Stimulated activated naive CD4-positive, alpha-beta T cell treated with Interleukin-2 at 50 U/mL for 16 hours (primary cell): ENCODE measurements at regions not wholly inside any gene's neighbourhood (a gene's known extent, or its start where the extent isn't known, plus 50 kb on each side); places are given as distances from the start of the nearest gene placed in this dataset.
"Not testable (repeated sequence)": the region's sequence is repeated elsewhere in the genome, so short reads cannot be mapped to it uniquely, and the experiment has no call there.

ENCODE experiments used
- DNase-seq: peaks from one replicate; lab custom pipeline; 2025; lab: John Stamatoyannopoulos, UW

- DNase-seq = no peak
Observed at GRCh38 chr6:53446151-53446550, 97.4 kb upstream of the ELOVL5 start.

DNA sequence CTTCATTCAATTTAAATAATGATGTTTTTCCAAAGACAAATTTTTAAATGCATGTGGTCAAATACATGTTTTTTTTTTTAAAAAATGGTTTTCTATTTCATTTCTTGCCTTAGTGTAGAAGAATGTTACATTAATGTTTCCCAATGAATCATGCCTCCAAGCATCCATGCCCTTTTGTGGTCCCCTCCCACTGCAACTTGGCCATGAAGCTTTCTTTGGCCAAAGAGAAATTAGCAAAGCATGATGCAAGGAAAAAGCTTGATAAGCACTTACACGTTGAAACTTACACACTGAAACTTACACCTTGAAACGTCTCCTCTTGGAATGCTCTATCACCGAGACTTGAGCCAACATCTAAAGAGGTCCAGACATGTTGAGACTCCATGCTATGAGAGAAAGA is 93.0 kb upstream of the ELOVL5 start:
- no peak for DNase-seq

GRCh38 chr6:53441035-53441493 is 92.3 kb upstream of the ELOVL5 start:
- no peak for DNase-seq

DNA sequence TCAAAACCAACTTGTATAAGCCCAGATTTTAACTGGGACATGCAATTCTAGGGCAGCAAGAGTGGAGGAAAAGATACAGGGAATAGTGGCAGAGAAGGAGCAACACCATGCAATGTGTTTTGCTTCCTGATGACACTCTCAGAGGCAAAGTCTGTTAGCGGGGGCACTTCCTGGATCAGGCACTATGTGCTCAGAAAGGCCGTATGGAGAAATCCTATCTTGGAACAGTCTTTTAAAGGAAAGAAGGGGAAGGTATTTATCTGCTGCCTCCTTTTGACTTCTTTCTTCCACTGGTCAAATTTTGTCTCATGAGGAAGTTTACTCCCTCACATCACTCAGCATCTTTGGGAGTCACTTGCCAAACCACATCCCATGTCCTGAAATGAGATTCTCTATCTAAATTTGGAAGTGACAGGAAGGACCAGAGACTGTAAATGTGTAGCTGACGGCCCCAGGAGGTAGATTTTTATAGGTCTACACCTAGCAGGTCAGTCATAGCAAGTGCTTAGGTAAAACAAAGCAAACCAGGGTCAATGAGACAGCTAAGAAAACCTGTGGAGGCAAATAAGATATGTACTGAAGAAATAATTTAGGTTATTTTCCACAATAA is 91.7 kb upstream of the ELOVL5 start:
- no peak for DNase-seq

- no peak for DNase-seq
Observed at GRCh38 chr6:53439556-53439955, 90.8 kb upstream of the ELOVL5 start.

DNA sequence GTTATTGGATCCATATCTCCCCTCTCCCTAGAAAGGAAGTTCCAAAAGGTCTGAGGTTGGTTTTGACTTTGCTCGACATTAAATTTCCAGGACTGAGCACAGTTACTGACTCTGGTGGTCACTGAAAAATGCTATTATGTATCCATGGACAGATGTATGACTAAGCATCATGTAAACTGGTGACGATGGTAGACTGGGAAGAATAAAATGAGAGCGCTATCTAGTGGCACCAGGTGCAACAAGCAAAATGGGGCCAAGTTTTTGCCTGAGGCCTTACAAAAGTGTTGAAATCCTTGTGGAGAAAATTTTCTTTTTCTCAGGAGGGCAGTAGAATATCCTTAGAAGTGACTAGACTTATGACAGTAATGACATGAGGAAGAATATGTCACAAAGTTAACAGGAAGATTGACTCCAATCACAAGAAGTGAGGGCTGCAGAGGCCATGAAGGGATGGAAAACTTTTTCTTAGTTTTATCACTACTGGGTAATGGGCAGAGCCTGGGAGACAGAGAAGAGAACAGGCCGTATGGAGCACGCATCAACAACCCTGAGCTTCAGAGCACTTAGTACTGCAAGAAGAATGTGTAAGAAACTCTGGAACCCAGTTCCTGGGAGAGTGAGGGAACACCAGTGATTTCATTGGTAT is 88.9 kb upstream of the ELOVL5 start:
- no peak for DNase-seq

- DNase-seq = no peak
Observed at GRCh38 chr6:53436526-53437303, 88.0 kb upstream of the ELOVL5 start.

- no peak for DNase-seq
Observed at GRCh38 chr6:53433951-53434285, 85.2 kb upstream of the ELOVL5 start.

DNA sequence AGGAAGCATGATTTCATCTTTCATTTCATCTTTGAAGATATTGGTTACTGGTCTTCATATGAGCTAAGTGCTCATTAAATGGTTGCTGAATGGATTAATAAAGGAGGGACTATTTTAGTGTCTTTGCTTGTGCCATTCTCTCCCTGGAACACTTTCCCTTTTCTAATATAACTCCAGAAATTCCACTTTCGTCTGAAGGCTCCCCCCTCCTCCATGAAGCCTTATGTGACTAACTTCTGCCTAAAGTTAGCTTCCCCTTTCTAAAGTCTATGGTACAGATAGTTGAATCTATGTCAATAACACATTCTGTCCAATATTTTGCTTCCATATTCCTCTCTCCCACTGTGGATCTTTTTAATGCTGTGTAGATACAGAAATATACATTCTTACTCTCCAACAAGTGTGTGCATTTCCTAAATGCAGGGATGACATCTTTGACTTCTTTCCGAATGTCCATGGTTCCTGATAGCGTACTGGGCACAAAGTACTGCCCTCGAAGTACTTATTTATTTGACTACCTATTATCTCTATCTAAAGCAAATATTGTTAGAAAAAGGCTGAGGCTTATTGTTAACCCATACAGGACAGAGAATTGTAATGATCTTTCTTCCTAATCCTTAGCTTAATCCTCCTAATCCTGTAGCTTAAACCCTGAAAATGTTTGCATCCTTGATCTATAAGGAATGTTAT is 84.7 kb upstream of the ELOVL5 start:
- no peak for DNase-seq

DNA sequence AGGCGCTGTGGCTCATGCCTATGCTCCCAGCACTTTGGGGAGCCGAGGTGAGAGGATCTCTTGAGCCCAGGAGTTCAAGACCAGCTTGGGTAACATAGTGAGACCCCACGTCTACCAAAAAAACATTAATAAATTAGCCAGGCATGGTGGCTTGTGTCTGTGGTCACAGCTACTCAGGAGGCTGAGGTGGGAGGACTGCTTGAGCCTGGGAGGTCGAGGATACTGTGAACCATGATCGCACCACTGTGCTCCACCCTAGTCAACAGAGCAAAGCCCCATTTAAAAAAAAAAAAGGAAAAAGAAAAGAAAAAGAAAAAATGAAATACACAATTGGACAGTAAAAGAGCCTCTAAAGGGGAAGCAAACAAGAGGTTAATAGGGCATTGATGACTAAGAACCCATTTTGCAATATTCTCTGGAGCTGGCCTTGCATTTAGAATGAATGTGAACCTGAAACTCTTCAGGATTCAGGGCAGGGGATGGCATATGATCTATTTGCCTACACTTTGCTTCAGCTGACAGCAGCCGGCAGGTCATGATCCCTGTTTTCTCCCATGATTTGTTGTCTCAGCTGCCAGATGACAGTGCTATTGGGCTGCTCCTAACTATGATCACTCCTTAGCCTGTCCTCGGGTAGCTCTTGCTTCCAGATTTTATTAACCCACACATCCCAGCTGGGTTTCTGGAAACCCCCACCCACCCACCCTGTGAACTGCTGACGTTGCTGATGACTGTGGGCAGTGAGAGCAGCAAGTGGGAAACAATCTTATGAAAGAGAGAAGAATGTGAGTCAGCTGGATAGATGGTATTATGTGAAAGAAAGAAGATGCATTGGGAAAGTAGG is 83.8 kb upstream of the ELOVL5 start:
- no peak for DNase-seq

DNA sequence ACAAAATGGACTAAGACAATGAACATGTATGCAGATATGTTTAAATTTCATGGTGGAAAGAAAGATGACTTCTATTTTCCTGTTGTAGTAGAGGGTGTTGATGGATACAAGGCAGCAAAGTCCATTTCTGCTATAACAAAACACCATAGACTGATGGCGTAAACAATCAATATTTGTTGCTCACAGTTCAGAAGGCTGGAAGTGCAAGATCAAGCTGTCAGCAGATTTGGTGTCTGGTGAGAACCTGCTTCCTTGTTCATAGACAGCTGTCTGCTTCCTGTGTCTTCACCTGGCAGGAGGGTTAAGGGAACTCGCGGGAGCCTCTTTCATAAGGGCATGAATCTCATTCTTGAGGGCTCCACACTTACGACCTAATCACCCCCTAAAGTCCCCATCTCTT is 83.0 kb upstream of the ELOVL5 start:
- no peak for DNase-seq

DNA sequence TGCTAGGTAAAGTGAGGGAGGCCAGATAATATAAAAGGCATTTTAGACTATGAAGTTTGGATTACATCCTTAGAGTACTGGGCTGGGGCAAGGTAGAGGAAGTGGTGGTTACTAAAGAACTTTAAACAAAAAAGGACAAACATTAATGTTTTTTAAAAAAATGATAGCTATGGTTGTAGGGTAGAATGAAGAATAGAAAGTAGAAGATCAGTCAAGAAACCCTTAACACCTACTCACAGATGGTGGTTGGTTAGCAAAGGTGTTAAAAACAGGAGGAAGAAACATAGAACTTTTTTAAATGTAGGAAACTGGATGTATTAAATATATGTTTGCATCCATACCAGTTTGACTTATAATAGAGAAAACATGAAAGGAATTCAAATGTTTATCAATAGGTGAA is 80.7 kb upstream of the ELOVL5 start:
- DNase-seq = no peak

DNA sequence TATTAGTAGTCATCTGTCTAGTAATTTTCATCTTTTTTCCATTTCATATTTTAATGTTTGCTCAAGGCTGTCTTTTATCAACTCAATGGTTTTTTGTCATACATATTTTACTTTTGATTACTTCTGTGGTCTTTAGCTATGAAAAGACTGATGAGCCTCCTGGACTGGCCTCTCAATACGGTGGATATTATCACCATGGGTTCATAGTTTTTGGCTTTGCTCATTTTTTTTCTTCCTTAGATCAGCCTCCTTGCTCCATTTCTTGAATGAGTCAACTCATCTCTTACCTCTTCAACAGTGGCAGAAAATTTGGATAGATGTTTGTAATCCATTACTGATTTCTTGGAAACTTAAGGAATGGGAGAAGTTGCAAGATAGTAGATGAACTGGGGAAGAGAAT is 80.1 kb upstream of the ELOVL5 start:
- DNase-seq = no peak

GRCh38 chr6:53426667-53427270 is 78.0 kb upstream of the ELOVL5 start:
- DNase-seq = no peak

DNA sequence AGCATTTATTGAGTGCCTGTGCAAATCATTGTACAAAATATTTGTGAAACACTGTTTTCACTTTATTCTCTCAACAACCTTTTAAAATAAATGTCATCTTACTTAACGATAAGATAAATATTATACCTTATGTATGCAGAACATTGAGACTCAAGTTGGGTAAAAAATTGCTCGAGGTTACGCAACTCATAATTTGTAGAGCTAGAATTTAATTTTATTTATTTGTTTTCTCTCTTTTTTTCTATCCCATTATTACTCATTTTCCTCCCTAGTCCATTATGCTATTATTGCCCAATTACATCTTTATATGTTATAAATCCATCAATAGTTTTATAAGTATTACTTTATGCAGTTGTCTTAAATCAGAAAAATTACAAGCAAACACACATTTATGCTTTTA is 77.4 kb upstream of the ELOVL5 start:
- DNase-seq = no peak

GRCh38 chr6:53424976-53425718 is 76.4 kb upstream of the ELOVL5 start:
- DNase-seq = no peak

GRCh38 chr6:53424300-53424699 is 75.5 kb upstream of the ELOVL5 start:
- DNase-seq = no peak

DNA sequence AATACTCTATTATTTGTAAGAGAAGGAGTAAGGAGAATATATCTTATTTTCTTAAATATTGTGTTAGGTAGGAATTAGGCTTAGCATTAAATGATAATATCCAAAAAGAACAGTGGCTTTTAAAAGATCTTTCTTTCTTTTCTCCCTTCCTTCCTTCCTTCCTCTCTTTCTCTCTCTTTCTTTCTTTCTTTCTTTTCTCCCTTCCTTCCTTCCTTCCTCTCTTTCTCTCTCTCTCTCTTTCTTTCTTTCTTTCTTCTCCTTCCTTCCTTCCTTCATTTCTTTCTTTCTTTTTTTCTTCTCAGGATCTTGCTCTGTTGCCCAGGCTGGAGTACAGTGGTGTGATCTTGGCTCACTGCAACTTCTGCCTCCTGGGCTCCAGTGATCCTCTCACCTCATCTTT is 74.8 kb upstream of the ELOVL5 start:
- not testable (repeated sequence) for DNase-seq

DNA sequence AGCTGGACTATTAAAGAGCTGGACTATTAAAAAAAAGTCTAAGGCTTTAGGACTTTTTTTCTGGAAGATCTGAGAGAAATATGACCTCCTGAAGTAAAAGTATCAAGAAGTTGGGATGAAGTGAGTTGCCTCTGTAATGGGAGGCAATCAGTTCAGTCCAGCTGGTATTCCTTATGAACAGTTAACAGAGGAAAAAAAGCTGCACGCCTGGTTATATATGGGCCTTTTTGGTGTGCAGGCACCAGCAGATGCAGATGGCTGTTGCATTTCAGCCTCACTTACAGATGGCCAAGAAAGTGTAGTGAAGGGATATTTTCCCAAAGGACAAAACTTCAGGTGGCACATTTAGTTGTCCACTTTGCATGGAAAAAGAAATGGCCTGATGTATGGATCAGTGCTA is 70.3 kb upstream of the ELOVL5 start:
- no peak for DNase-seq

DNA sequence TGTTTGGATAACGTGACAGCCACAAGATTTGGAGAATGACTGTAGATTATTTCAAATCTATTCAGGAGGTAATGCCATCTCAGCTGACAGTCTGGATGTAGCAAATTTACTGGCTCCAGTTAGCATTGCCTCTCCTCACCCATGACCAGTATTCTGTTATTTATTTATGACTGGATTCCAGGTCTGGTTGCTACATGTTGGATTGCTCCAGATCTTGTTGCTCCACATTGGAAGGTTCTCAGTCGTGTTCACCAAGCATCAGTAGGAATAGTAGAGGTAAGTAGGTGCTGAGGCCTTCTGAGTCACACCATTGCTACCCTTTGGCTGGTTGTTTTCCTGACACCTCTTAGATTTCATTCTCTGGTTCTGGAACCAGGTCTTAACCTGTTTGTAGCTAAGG is 69.5 kb upstream of the ELOVL5 start:
- no peak for DNase-seq

DNA sequence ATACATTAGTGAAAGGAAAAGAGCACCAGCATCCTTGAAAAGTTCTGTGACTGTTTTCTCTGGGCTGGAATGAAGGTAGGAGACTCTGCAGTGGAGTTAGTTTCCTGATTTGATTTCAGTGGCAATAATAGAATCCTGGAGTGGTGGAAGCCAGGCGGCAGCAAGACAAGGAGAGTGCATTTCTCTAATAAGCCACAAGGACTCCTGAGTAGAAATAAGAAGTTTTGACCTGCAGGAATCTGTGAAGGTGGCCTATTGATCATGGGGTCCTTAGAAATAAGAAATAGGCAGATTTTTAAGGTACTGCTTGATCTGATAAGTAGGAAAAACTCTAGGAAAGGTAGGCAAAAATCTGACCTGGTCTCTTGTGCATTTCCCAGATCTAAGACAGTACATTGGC is 68.4 kb upstream of the ELOVL5 start:
- no peak for DNase-seq
